ENCODE measurements at regions not wholly inside any gene's neighbourhood (a gene's known extent, or its start where the extent isn't known, plus 50 kb on each side); places are given as distances from the start of the nearest gene placed in this dataset.
"Not testable (repeated sequence)": the region's sequence is repeated elsewhere in the genome, so short reads cannot be mapped to it uniquely, and the experiment has no call there.

GRCh38 chr2:210955591-210955990 is 399.2 kb downstream of the CPS1 start:
- DNase-seq (ENCODE audit: low spot score) (peak; percentile 29), FAIRE-seq (no peak)

GRCh38 chr2:210956101-210956500 is 399.7 kb downstream of the CPS1 start:
- FAIRE-seq: no peak
- DNase-seq (ENCODE audit: low spot score): no peak

- FAIRE-seq: no peak
- peak; percentile 44 for DNase-seq (ENCODE audit: low spot score)
These were observed 404.9 kb downstream of the CPS1 start for GRCh38 chr2:210961249-210961648.

- DNase-seq (ENCODE audit: low spot score): no peak
- FAIRE-seq: no peak
These were observed 407.0 kb downstream of the CPS1 start for GRCh38 chr2:210963386-210963785.

GRCh38 chr2:210964141-210964764 is 407.9 kb downstream of the CPS1 start:
- no peak for FAIRE-seq

GRCh38 chr2:210965472-210965871 is 409.1 kb downstream of the CPS1 start:
- FAIRE-seq (no peak), DNase-seq (ENCODE audit: low spot score) (no peak)

More at GRCh38 chr2:210964141-210964764, 407.9 kb downstream of the CPS1 start:
- no peak for DNase-seq (ENCODE audit: low spot score)

GRCh38 chr2:210966330-210966729 is 409.9 kb downstream of the CPS1 start:
- FAIRE-seq (no peak), DNase-seq (ENCODE audit: low spot score) (no peak)

GRCh38 chr2:210971431-210971830 is 415.0 kb downstream of the CPS1 start:
- FAIRE-seq (no peak), DNase-seq (ENCODE audit: low spot score) (no peak)

GRCh38 chr2:210986806-210987205 is 430.4 kb downstream of the CPS1 start:
- not testable (repeated sequence) for DNase-seq (ENCODE audit: low spot score); FAIRE-seq

- FAIRE-seq (no peak), DNase-seq (ENCODE audit: low spot score) (no peak)
These were observed 434.7 kb downstream of the CPS1 start for GRCh38 chr2:210991107-210991506.

GRCh38 chr2:210994104-210994503 is 437.7 kb downstream of the CPS1 start:
- FAIRE-seq (no peak), DNase-seq (ENCODE audit: low spot score) (no peak)

- FAIRE-seq (no peak), DNase-seq (ENCODE audit: low spot score) (no peak)
These were observed 441.0 kb downstream of the CPS1 start for GRCh38 chr2:210997373-210997772.

- FAIRE-seq (no peak), DNase-seq (ENCODE audit: low spot score) (no peak)
These were observed 441.9 kb downstream of the CPS1 start for GRCh38 chr2:210998334-210998733.

GRCh38 chr2:211014376-211014775 is 458.0 kb downstream of the CPS1 start:
- no peak for FAIRE-seq
- DNase-seq (ENCODE audit: low spot score): peak; percentile 4

GRCh38 chr2:211014906-211015305 is 458.5 kb downstream of the CPS1 start:
- FAIRE-seq: no peak

GRCh38 chr2:211025089-211025488 is 468.7 kb downstream of the CPS1 start:
- not testable (repeated sequence) for DNase-seq (ENCODE audit: low spot score); FAIRE-seq

More at GRCh38 chr2:211014906-211015305, 458.5 kb downstream of the CPS1 start:
- no peak for DNase-seq (ENCODE audit: low spot score)

- FAIRE-seq (no peak), DNase-seq (ENCODE audit: low spot score) (no peak)
These were observed 469.7 kb downstream of the CPS1 start for GRCh38 chr2:211026109-211026508.

- DNase-seq (ENCODE audit: low spot score) (no peak), FAIRE-seq (no peak)
These were observed 471.6 kb downstream of the CPS1 start for GRCh38 chr2:211027976-211028375.

- DNase-seq (ENCODE audit: low spot score): peak; percentile 3
- FAIRE-seq: no peak
These were observed 477.4 kb downstream of the CPS1 start for GRCh38 chr2:211033765-211034164.

GRCh38 chr2:211035548-211036185 is 479.3 kb downstream of the CPS1 start:
- FAIRE-seq (no peak), DNase-seq (ENCODE audit: low spot score) (peak; percentile 5)

- no peak for DNase-seq (ENCODE audit: low spot score)
- no peak for FAIRE-seq
These were observed 488.6 kb downstream of the CPS1 start for GRCh38 chr2:211045025-211045424.

GRCh38 chr2:211049321-211050018 is 493.1 kb downstream of the CPS1 start:
- FAIRE-seq (no peak), DNase-seq (ENCODE audit: low spot score) (no peak)

All from urothelium cell line (cell line).